ENCODE measurements at regions not wholly inside any gene's neighbourhood (a gene's known extent, or its start where the extent isn't known, plus 50 kb on each side); places are given as distances from the start of the nearest gene placed in this dataset.
A peak's percentile ranks its signal among the peaks of the same experiment; 100 is the strongest.
"Not testable (repeated sequence)": the region's sequence is repeated elsewhere in the genome, so short reads cannot be mapped to it uniquely, and the experiment has no call there.

DNA sequence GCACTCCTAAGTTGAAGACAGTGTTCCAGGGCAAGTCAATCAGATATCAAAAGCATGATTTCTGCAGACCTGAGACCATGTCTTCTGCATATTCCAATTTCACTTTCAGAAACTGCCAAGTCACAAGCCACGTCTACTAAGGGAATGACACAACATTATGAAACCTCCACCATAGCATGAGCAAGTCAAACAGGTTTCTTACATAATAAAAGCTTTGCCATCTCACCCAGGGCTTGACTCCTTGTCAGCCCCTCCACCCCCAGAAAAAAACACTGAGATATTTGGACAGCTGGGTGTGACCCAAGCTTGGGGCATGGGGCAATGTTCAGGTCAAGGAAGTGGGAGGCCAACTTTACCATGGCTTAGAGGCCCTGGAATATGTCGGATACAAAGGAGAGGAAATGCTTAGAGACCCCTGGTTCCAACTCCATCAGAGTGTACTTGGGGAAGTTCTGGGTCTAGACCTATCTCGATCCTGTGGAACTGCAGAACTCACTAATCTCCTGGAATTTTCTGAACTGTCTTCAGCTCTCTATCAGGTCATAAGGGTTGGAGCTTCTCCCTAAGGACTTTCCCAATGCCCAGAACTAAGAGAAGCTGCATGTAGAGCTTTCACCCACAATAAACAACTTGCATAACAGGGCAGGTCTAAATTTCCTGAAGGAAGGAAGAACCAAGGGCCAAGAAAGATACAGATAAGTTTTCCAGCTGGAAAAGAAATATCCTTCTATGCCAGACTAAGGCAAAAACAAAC, 80.6 kb upstream of the NAMPT start:
- in situ Hi-C loops (cut with MboI; ENCODE audit: low pct_unique_long_range_greater_than_20kb, low sequenced_read_pairs, unreplicated experiment): no loop called here
- TF ChIP-seq, protein P1, sequence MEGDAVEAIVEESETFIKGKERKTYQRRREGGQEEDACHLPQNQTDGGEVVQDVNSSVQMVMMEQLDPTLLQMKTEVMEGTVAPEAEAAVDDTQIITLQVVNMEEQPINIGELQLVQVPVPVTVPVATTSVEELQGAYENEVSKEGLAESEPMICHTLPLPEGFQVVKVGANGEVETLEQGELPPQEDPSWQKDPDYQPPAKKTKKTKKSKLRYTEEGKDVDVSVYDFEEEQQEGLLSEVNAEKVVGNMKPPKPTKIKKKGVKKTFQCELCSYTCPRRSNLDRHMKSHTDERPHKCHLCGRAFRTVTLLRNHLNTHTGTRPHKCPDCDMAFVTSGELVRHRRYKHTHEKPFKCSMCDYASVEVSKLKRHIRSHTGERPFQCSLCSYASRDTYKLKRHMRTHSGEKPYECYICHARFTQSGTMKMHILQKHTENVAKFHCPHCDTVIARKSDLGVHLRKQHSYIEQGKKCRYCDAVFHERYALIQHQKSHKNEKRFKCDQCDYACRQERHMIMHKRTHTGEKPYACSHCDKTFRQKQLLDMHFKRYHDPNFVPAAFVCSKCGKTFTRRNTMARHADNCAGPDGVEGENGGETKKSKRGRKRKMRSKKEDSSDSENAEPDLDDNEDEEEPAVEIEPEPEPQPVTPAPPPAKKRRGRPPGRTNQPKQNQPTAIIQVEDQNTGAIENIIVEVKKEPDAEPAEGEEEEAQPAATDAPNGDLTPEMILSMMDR (IDR thresholded peaks at IDR 0.05; ENCODE audit: extremely low read depth, insufficient read depth, missing control alignments): no peak
- peak; percentile 11 for DNase-seq (ENCODE audit: low spot score)

DNA sequence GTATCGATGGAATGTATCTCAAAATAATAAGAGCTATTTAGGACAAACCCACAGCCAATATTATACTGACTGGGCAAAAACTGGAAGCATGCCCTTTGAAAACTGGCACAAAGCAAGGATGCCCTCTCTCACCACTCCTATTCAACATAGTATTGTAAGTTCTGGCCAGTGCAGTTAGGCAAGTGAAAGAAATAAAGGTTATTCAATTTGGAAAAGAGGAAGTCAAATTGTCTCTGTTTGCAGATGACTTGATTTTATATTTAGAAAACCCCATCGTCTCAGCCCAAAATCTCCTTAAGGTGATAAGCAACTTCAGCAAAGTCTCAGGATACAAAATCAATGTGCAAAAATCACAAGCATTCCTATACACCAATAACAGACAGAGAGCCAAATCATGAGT, 77.7 kb upstream of the NAMPT start:
- DNase-seq (ENCODE audit: low spot score); in situ Hi-C loops (cut with MboI; ENCODE audit: low pct_unique_long_range_greater_than_20kb, low sequenced_read_pairs, unreplicated experiment): not testable (repeated sequence)

DNA sequence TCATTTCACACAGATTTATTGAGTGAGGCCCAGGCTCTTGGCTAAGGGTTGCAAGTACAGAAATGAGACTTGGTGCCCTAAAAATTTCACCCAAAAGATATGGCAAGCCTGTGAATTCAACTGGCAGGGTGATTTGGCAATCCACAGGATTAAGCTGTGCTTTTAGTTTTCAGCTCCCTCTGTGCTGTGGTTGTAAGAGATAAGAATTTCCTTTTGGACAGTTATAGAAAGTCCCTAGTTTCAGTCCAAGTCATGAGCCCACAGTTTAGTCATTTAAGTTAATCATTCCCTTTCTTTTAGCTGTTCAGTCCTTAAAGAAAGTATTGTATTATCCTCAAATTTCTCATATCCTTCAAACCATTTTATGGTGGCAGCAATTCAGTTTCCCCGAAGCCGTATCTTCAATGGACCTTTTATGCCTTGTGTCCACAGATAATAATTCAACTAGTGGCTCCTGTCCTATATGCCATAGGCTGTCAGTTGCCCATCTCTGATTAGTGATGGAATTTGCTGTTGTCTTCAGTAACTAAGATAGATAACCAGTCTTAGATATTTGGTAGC, 73.4 kb upstream of the NAMPT start:
- TF ChIP-seq, protein P1 (IDR thresholded peaks at IDR 0.05; ENCODE audit: extremely low read depth, insufficient read depth, missing control alignments): no peak
- no peak for DNase-seq (ENCODE audit: low spot score)
- in situ Hi-C loops (cut with MboI; ENCODE audit: low pct_unique_long_range_greater_than_20kb, low sequenced_read_pairs, unreplicated experiment): no loop called here

DNA sequence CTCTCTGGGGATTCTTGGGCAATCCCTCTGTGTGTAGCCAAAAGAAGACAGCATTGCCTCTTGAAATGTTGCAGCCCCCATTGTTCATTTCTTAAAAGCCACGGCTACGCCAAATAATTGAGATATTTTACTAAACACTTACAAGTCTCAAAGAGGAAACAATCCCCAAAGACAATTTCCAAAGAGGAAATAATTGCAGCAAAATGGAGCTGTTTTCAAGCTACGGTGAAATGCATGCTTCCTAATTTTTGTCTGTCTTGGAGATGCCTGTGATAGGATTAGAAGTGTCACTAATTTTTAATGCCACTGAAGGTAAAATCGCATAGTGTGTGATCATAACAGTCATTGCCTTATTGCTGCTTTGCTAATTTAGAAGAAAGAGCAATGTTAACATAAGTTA, 72.9 kb upstream of the NAMPT start:
- TF ChIP-seq, protein P1 (IDR thresholded peaks at IDR 0.05; ENCODE audit: extremely low read depth, insufficient read depth, missing control alignments): no peak
- DNase-seq (ENCODE audit: low spot score): no peak
- in situ Hi-C loops (cut with MboI; ENCODE audit: low pct_unique_long_range_greater_than_20kb, low sequenced_read_pairs, unreplicated experiment): no loop called here

DNA sequence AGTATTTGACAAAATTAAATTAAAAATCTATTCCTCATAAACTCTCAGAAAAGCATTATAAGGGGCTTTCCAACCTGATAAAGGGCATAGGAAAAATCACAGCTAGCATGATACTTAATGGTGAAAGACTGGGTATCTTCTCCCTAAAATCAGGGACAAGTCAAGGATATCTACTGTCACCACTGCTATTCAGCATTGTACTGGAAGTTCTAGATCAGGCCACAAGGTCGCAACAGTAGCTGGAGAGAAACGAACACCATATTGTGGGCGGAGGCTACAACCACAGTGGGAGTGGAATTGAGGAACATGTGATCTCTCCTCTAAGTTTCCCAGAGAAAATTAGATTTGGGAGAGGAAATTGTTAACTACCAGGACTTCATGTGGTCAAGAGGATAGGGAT, 70.0 kb upstream of the NAMPT start:
- TF ChIP-seq, protein P1 (IDR thresholded peaks at IDR 0.05; ENCODE audit: extremely low read depth, insufficient read depth, missing control alignments): no peak
- in situ Hi-C loops (cut with MboI; ENCODE audit: low pct_unique_long_range_greater_than_20kb, low sequenced_read_pairs, unreplicated experiment): no loop called here
- DNase-seq (ENCODE audit: low spot score): no peak

DNA sequence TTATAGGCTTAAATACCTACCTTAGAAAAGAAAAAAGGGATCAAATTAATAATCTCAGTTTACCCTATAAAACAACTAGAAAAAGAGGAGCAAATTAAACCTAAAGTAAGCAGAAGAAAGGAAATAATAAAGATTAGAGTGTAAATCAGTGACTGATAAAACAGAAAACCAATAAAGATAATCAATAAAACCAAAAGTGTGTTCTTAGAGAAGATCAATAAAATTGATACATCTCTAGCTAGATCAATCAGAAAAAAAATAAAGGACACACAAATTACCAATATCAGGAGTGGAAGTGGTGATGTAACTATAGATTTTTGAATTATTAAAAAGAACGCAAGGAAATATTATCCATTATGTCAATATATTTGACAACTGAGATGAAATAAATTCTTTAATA, 69.2 kb upstream of the NAMPT start:
- no peak for DNase-seq (ENCODE audit: low spot score)
- TF ChIP-seq, protein P1 (IDR thresholded peaks at IDR 0.05; ENCODE audit: extremely low read depth, insufficient read depth, missing control alignments): no peak
- in situ Hi-C loops (cut with MboI; ENCODE audit: low pct_unique_long_range_greater_than_20kb, low sequenced_read_pairs, unreplicated experiment): no loop called here

DNA sequence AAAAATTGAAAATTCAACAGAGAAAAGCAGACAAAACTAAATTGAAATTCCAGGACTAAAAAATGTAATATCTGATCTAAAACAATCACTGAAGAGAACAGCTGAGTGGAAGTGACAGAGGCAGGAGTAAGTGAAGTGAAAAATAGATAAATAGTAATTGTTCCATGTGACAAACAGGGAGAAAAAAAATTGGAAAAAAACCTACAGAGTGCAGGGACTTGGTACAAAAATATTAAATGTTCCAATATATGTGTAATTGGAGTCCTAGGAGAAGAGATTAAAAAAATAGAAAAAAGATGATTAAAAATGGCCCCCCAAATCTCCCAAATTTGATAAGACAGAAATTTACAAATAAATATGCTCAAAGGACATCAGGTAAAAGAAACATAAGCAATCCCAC, 63.4 kb upstream of the NAMPT start:
- TF ChIP-seq, protein P1 (IDR thresholded peaks at IDR 0.05; ENCODE audit: extremely low read depth, insufficient read depth, missing control alignments): no peak
- in situ Hi-C loops (cut with MboI; ENCODE audit: low pct_unique_long_range_greater_than_20kb, low sequenced_read_pairs, unreplicated experiment): no loop called here
- no peak for DNase-seq (ENCODE audit: low spot score)
